HG03442 (cell line): ENCODE measurements at regions not wholly inside any gene's neighbourhood (a gene's known extent, or its start where the extent isn't known, plus 50 kb on each side); places are given as distances from the start of the nearest gene placed in this dataset.
A peak's percentile ranks its signal among the peaks of the same experiment; 100 is the strongest.

Source experiments
- ATAC-seq: cut with Tn5 transposase; IDR thresholded peaks from one replicate; pipeline ENCODE4 v1.9.1; 2021; ENCODE audit warnings: mild to moderate bottlenecking, moderate library complexity; ENCODE audit not compliant: unreplicated experiment

DNA sequence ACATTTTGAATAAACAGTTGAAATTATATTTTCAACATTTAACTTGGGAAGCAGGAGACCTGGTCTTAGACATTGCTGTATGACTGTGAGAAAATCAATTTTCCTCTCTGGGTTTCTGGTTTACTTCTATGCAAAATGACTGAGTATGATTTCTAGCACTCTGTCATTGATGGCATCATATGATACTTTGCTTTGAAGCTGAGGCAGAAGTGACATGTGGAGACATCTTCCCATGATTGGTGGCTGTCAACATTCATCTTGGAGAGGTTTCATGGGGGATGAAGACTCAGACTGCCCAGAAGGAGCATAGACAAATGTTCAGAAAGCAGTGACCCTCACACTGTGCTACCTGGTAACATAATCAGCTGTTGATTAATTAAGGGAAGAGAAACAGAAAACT is 477.9 kb downstream of the PDCD6IP start:
- no peak for ATAC-seq

DNA sequence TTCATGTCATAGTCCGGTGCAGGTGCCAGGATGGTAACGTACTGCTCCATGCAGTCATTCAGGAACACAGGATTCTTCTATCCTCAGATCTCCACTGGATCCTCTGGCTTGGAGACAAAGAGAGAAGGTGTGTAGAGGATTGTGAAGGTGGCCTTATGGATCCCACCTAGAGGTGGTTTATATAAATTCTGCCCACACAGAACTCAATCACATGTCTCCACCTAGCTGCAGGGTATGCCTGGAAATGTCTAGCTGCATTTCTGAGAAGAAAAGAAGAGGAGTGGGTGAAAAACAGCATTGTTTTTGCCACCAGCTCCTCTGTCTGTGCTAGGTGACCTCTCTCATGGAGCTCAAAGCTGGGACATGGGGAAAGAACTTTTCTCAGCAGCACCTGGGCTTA is 478.7 kb downstream of the PDCD6IP start:
- ATAC-seq, result no peak

DNA sequence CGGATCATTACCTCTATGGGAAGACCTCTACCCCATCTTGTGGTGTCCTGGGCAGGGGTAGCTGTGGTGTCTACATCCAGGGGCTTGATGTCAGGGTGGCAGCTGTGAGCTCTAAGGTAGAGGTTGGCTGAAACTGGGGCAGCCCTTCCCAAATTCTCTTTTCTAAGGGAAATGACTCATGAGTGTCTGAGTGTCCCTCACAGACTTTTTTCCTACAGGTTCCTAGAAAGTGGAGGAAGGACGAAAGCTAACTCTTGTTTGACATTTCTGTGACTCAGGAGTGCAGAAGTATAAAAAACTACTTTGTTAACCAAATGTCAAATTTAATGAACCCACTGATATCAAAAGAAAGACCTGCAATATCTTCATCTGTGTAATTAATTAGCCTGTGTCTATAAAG is 481.5 kb downstream of the PDCD6IP start:
- ATAC-seq, result no peak

DNA sequence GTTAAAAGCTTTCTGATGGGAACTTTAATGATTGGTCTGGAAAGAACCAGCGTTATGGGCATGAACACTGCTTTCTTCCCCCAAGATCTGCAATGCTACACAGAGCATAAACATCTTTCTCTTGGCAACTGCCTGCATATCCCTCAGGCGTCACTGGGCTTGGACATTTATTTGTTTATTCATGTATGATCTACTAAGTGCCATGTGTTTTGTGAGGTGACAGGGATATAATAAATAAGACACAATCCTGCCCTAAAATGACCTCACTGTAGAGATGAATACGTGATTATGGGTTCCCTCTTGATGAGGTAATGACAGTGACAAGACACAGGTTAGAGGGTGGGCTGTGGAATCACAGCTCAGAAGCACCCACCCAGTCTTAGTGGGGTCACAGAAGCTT is 485.3 kb downstream of the PDCD6IP start:
- no peak for ATAC-seq

DNA sequence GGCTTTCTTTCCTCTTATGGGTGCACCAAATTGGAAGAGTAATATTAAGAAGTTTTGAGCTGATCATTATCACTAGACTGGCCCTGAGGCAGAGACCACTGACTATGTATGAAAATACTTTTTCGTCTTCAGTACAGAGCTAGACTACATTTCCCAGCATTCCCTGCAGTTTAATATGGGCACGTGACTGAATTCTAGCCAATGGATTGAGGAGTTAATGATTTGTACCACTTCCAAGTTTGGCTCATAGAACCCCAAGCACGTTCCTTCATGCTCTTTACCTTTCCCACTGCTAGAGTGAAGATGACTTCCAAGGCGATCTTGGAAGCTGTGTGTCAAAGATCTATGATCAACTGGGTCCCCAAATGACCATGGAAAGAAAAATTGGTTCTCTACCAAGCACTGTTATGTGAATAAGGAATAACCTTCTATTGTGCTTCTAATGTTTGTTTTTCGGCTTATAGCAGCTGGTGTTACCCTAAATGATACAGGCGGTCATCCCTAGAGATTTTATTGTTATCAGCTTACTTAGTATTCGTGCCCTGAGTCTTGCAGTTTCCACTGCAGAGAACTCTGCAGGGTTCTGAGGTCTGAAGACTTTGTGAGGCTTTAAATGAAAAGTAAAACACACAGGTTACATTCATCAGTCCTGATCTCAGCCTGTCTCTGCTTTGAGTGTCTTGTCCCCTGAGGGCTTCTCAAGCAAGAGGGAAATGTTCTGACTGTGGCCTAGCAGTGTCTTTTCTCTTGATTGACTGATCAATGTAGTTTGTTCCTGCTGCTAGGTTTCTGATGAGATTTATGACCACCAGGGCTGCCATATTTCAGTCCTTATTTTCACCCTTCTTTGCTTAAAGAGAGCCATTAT is 486.8 kb downstream of the PDCD6IP start:
- ATAC-seq, result no peak

DNA sequence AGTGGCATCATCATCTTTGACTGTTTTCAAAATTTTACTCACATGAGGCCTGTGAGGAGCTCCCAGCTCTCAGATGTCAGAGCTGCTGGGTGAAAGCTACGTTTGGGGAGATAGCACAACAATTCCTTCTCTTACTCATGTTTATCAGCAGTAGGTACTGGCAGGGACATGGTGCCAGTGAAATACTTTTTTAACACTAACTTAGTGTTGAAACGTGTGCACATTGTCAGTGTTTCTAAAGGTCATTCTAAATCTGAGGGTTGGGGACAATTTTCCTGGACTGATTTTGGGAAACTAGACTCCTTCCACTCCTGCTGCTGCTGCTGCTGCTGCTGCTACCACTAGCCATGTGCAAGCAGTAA is 487.4 kb downstream of the PDCD6IP start:
- no peak for ATAC-seq

DNA sequence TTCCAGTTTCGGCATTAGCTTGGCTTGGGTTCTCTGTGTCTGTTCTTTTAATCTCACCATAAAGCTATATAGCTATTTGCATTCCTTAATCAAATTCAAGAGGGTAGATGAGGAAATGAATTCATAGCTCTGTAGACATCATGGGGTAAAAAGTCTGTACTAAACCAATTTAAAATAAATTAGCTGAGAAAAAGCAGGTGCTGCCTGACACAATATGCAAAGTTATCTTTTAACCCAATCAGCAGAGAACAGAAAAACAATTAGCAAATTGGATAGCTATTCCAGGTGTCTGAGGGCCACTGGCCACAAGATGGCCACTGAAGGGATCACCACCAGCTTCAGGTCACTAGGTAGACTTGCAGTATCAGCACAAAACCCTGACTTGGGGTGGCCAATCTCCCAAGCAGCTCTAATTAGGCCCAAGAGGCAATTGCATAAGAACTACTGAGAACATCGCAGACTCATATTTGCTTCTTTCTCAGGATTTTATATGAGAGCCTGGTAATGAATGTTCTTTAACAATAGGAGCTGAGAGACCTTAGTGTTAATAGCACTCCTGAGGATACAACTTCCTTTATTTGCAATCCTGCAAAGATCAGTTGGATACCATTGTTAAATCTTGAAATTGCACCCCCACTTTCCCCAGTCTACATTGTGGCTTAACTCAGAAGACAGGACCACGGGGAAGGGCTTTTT is 494.3 kb downstream of the PDCD6IP start:
- ATAC-seq, result no peak

DNA sequence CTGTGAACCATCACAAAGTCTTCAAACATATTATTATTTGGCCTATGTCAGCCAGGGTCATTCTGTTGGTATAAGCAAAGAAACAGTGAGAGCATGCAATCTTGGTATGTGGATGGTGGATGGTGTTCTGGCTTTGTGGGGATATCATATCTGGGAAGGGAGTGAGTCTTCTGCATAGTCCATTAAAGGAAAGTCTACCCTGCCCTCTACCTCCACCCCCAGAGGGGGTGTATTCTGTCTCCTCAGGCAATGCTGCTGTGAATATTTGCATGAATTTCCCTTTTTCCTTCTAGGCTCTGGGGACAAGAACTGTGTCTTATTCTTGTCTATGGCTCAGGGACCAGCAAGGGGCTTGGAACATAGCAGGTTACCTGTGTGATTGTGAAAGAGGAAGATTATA is 495.8 kb downstream of the PDCD6IP start:
- ATAC-seq, result no peak

DNA sequence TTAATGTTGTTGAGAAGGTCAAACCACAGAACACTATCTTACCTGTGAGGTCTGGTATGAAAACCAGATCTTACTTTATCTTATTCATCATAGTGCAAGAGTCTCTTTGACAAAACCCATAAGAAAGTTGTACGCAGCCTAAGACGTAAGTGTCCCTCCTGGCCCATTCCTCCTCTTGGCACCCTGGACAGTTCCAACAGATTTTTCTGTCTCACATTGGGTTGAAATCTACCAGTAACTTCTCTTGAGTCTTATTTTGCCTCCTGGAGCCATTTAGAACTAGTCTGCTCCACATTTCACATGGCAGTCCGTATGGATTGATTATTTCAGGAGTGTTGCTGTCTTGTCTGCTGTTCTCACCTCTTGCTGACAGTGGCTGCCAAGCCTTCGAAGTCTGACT is 498.4 kb downstream of the PDCD6IP start:
- no peak for ATAC-seq

DNA sequence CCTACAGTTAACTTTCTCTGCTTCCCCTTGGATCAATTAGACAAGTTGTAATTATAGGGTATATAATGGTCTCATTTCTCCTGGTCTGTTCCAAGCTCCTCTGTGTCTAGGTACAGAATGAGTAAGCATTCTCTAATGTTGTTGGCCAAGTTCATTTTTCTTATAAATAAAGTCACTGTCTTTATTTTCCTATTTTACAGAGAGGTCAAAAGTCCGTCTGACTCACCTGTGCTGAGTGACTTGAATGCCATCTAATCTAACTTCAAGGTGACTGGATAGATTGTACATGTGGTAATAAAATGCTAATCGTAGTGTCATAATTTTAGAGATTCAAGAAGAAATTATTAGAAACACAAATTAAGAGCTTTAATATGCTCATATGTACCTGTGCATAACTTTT is 500.2 kb downstream of the PDCD6IP start:
- ATAC-seq, result no peak

DNA sequence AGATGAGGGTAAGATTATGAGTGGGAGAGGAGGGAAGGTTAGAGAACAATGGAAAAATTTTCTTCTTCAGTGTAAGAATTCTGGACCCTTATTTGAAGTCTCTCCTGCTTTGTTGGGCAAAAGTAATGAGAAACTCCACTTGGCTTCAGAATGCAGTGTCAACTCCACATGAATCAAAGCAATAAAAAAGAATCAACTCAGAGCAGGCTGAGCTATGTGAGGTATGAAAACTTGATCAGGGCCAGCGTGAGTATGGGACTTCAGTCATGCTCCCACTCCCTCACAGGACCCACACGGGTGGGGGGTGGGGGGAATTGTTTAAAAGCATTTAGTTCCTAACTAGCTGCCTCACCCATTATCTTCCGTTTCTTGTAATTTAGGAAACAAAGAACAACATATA is 502.2 kb downstream of the PDCD6IP start:
- no peak for ATAC-seq

DNA sequence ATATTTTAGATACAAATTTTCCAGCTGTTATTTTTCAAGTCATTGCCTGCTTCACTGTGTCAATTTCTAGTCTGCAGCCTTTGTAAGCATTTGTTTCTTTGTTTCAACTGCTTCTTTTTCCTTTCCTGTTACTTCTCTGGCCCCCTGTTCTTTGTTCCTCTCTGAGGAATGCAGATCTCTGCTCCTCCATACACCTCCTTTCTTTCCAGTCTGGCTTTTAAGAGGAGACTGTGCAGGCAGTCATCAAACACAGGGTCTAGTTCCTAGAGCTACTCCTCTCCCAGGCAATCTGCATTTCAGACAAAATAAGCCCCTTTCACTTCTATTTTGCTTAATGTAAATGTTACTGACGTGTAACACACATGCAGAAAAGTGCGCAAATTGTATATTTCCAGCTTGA is 502.9 kb downstream of the PDCD6IP start:
- ATAC-seq, result no peak

DNA sequence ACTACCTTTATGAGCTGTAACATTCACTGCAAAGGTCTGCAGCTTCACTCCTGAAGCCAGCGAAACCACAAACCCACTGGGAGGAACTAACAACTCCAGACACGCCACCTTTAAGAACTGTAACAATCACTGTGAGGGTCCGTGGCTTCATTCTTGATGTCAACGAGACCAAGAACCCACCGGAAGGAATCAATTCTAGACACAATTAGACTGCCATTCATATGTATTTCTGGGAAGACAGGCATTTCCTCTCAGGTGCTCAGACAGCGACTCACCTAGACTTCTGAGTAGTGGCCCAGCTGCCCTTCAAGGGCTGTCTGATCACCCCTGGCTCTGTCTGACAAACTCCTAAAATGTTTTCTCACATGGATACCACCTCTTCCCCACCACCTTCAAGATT is 506.8 kb downstream of the PDCD6IP start:
- no peak for ATAC-seq

DNA sequence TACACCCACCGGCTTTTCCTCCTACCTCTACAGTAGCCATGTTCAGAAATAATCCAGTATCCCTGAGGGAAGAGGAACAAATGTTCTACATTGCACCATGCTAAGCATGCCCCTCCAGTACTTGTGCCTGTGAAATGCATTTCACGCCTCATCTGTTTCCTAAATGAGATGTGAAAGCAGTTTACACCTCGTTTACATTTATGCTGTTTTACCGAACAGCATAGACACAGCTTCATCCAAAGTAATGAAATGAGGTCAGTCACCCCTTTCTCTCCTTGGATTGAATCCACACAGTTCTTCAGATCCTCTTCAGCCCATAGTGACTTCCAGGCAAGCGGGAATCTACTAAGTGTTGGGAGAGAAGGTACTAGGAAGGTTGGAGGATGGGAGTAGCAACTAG is 514.3 kb downstream of the PDCD6IP start:
- ATAC-seq, result no peak

DNA sequence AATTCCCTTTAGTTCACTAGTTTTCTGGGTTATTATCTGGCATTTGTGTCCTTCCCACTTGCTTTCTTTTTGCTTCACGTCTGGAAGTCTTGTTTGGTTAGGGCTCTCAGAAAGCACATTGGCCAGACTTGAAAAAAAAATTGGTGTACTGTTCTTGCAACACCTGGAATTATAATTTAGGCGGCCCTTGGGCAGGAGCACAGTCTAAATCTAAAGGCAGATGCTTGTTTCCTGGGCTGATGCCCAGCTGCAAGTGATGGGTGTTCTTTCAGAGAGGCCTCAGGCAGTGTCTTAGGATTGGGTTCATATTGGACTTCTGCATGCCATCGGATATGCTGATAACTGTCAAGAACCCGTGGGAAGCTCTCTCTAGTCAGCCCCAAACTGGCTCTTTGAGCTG is 521.5 kb downstream of the PDCD6IP start:
- no peak for ATAC-seq

DNA sequence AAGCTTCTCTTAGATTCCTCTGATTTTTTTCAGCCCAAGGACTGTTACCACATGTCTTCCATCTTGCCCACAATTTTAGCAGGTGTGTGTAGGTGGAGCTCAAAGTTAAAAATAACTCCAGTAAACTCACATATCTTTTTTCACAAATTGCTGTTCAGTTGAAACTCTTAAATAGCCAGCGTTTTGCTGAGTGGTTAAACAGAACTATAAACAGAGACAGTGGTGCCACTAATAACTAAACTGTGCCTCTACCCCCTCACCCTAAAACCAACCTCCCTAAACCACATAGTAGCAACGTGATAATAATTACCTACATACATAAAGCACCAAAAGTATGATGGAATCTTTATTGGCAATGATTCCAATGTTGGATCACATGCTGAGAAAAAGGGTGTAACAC is 525.1 kb downstream of the PDCD6IP start:
- peak; percentile 92 for ATAC-seq

DNA sequence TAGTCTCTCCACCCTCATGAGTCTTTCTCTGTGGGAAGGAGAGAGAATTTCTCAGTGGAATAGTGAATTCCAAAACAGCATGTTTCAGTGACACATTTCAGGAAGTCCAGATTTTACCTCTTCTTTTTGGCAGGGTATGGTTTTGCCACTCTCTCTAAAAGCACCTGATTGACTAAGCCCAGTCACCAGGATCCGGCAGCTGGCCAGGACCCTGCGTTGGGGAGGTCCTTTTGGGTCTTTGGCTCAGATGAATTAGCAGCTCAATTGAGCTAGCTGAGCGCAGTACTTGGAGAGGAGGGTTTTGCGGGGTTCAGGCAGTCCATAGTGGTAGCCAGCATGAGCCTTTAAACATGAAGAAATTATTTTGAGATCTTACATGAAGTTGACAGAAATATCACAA is 548.2 kb downstream of the PDCD6IP start:
- ATAC-seq, result no peak

DNA sequence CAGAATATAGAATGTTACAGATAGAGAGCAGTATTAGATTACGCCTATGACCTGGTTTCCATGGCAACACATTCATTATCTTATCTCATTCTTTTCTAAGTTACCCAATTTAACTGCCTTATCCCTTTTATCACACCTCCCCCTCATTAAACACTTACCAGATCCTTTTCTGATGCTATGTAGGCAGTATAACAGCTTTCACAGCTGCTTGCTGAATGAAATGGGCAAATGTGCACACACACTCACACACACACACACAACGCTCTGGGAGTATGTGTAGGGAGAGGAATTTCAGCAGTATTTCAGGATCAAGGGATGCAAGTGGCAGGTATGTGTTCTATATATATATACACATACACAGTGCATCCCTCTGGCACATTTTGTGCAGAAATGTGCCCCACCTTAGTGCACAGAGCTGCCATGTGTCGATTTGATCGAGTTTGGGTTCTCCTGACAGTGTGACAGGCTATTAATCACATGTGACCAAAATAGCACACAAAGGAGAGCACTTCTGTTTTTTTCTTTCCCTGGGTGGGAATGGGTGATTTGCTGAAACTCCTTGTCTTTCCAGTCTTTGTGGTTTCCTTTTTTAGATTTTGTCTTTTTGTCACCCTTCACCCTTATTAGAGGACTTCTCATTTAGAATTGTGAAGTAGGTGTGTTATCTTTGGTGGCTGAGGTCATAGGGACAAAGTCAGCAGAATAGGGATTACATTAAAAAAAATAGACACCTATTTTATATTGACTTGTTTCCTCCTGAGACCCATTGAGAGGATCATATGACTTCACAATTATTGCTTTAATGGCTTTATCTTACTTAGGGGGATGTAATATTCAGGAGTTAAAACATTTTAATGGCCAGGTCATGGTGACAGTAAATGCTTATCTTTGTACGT is 553.7 kb downstream of the PDCD6IP start:
- ATAC-seq, result no peak

DNA sequence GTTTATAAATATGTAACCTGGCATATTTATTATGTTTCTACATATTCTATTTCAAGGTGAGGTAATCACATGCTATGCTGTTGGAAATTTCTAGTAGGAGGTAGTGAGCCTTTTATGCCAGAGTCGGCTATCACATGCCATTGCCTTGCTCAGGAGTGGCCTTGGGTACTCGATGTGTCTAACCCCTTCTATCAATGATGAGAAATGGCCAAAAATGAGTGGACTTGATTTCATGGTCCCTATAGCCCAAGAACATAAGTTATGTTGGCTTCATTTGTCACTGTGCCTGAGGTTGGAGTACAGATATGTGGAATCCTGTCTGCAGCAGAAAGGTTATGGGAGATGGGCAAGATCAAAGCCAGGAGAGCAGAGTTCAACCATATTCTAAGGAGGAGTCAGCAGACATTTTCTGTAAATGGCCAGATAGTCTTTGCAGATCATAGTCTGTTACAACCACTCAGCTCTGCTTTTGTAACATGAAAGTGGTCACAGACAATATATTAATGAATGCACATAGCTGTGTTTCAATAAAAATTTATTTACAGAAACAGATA is 554.4 kb downstream of the PDCD6IP start:
- ATAC-seq, result no peak

DNA sequence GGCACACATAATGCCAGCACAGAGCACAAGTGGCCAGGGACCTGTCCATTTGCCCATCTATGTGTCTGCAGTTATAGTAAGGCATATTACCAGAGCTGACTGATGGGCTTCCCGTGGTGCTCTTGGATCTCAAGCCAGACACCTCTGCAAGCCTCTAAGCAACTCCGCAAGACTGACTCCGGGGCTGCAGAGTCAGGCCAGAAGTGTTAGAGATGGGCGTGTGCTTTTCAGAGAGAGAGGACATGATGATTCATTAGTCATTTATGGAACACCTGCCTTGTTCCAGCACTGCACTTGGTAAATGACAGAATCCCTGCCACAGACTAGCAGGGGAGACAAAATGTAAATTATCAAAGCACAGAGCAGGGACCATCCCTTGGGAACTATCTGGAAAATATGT is 559.0 kb downstream of the PDCD6IP start:
- no peak for ATAC-seq

DNA sequence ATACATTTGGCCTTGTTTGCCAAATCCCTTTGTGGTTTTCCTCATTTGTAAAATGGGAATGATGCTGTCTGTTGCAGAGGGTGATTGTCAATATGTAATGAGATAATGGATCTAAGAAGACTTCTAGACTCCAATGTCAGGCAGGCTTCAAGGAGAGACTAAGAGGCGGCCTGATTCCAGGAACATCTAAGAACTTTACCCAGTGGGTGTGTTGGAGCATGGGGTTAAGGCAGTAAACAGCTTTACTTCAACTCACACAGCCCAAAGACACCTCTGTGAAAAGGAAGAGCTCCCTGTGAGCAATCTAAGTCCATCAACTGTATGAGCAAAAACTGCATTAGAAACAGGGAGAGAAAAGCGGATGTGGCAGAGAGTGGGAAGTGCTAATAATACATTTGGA is 560.6 kb downstream of the PDCD6IP start:
- no peak for ATAC-seq
